CD4-positive, CD25-positive, alpha-beta regulatory T cell (primary cell): ENCODE measurements at regions not wholly inside any gene's neighbourhood (a gene's known extent, or its start where the extent isn't known, plus 50 kb on each side); places are given as distances from the start of the nearest gene placed in this dataset.
"Not testable (repeated sequence)": the region's sequence is repeated elsewhere in the genome, so short reads cannot be mapped to it uniquely, and the experiment has no call there.

Source experiments
- ATAC-seq, 2 donors: fragments of 150-1000 bp; cut with Tn5 transposase; one replicate each; pipeline ENCODE4 v1.10.0; 2021; ENCODE audit warnings: low read depth in 2 of 2, moderate number of reproducible peaks in 2 of 2, moderate library complexity in 1 of 2
- DNase-seq, 3 donors: peaks; one replicate each; pipeline versions ENCODE4 v3.0.0 to v3.0.0-alpha.2; 2012 to 2022; ENCODE audit warnings: mixed read lengths in 1 of 3
- H3K27ac ChIP-seq: one replicate; pipeline ENCODE4 v1.7.0; 2013; ENCODE audit warnings: mild to moderate bottlenecking, low read length; ENCODE audit not compliant: insufficient read depth, poor library complexity, severe bottlenecking
- H3K27me3 ChIP-seq: one replicate; pipeline ENCODE4 v1.7.0; 2013; ENCODE audit warnings: low read length; ENCODE audit not compliant: control insufficient read depth, insufficient read depth
- H3K36me3 ChIP-seq: one replicate; pipeline ENCODE4 v1.7.0; 2013; ENCODE audit warnings: mild to moderate bottlenecking, low read length, moderate library complexity; ENCODE audit not compliant: control insufficient read depth, insufficient read depth
- H3K4me1 ChIP-seq: 2 replicates; pipeline ENCODE4 v1.7.0; 2013; ENCODE audit warnings: mild to moderate bottlenecking, low read length; ENCODE audit not compliant: insufficient read depth, control insufficient read depth, poor library complexity, severe bottlenecking
- H3K4me3 ChIP-seq: one replicate; pipeline ENCODE4 v1.7.0; 2013; ENCODE audit warnings: low read depth, mild to moderate bottlenecking, low read length, moderate library complexity
- H3K9me3 ChIP-seq, 2 experiments: 1 replicate in 1 of 2; 2 replicates in 1 of 2; pipeline ENCODE4 v1.7.0; 2013; ENCODE audit warnings: low read length in 2 of 2, mild to moderate bottlenecking in 1 of 2, moderate library complexity in 1 of 2; ENCODE audit not compliant: control insufficient read depth in 2 of 2
- H3K27ac Mint-ChIP-seq, 3 donors: one replicate each; pipeline ENCODE4 v1.8.0; 2020 to 2022; ENCODE audit warnings: mild to moderate bottlenecking in 3 of 3, mixed read lengths in 3 of 3, moderate library complexity in 2 of 3
- H3K27me3 Mint-ChIP-seq: one replicate; pipeline ENCODE4 v1.8.0; 2022; ENCODE audit warnings: mild to moderate bottlenecking, mixed read lengths
- H3K36me3 Mint-ChIP-seq: one replicate; pipeline ENCODE4 v1.8.0; 2020; ENCODE audit warnings: mixed read lengths
- H3K4me1 Mint-ChIP-seq, 4 donors: one replicate each; pipeline ENCODE4 v1.8.0; 2020 to 2022; ENCODE audit warnings: mixed read lengths in 4 of 4, mild to moderate bottlenecking in 1 of 4
- H3K4me3 Mint-ChIP-seq, 4 donors: one replicate each; pipeline ENCODE4 v1.8.0; 2020 to 2022; ENCODE audit warnings: mild to moderate bottlenecking in 4 of 4, mixed read lengths in 4 of 4, moderate library complexity in 3 of 4
- H3K9me3 Mint-ChIP-seq, 7 donors: one replicate each; pipeline ENCODE4 v1.8.0; 2020 to 2022; ENCODE audit warnings: mixed read lengths in 7 of 7, mild to moderate bottlenecking in 3 of 7, moderate library complexity in 2 of 7

GRCh38 chr2:208990716-208991115 lies 433.1 kb upstream of the MAP2 start:
- Mint-ChIP-seq H3K9me3 (peaks cover 2 to 23% (median 5%) of the 10 kb centered on the region in 7 donors), H3K27me3 (no peaks in the 10 kb centered on the region), H3K27ac (no peak overlapping the region), H3K36me3 (no peaks in the 10 kb centered on the region), H3K4me3 (no peak overlapping the region), H3K4me1 (no peaks in the 10 kb centered on the region)
- no peaks in the 10 kb centered on the region for H3K4me1 ChIP-seq
- no peaks in the 10 kb centered on the region for H3K9me3 ChIP-seq
- no peak overlapping the region for H3K4me3 ChIP-seq
- no peak overlapping the region for H3K27ac ChIP-seq
- DNase-seq (no peak), ATAC-seq (no peak)
- no peaks in the 10 kb centered on the region for H3K36me3 ChIP-seq
- no peaks in the 10 kb centered on the region for H3K27me3 ChIP-seq

- no peak for ATAC-seq
- H3K27me3 ChIP-seq = no peaks in the 10 kb centered on the region
- Mint-ChIP-seq H3K4me3 (no peak overlapping the region), H3K36me3 (no peaks in the 10 kb centered on the region), H3K4me1 (no peaks in the 10 kb centered on the region), H3K27ac (no peak overlapping the region), H3K27me3 (no peaks in the 10 kb centered on the region), H3K9me3 (peaks cover 0 to 10% (median 6%) of the 10 kb centered on the region in 7 donors)
- H3K4me3 ChIP-seq = no peak overlapping the region
- no peak overlapping the region for H3K27ac ChIP-seq
- H3K36me3 ChIP-seq = no peaks in the 10 kb centered on the region
- no peaks in the 10 kb centered on the region for H3K4me1 ChIP-seq
- no peaks in the 10 kb centered on the region for H3K9me3 ChIP-seq
- no peak for DNase-seq
Measured at GRCh38 chr2:208999911-209000310, 423.9 kb upstream of the MAP2 start.

DNA sequence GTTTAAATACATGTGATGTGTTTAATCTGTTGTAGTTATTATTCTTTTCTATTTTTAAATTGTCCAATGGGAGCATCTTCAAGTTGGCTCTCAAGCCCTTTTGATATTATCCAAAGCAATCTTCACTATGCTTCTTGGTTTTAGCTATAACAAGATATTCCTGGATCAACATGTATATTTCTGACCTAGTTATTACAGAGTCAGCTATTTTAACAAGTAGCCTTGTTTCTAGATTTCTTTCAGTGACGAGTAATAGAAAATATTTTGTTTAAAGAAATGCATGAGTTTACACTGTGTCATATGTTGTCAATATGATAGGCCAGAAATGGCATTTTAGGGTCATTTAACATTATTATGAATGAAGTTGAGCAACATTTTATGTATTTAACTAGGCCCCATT lies 421.8 kb upstream of the MAP2 start:
- Histone ChIP-seq H3K27ac (no peak overlapping the region), H3K27me3 (no peaks in the 10 kb centered on the region), H3K4me1 (no peaks in the 10 kb centered on the region), H3K36me3 (no peaks in the 10 kb centered on the region), H3K4me3 (no peak overlapping the region), H3K9me3 (peaks cover 0 to 2% of the 10 kb centered on the region in 2 experiments)
- ATAC-seq (no peak), DNase-seq (no peak)
- Mint-ChIP-seq H3K9me3 (peaks cover 0 to 17% (median 7%) of the 10 kb centered on the region in 7 donors), H3K36me3 (no peaks in the 10 kb centered on the region), H3K27ac (no peak overlapping the region), H3K27me3 (no peaks in the 10 kb centered on the region), H3K4me1 (peaks cover 0 to 4% (median 0%) of the 10 kb centered on the region in 4 donors), H3K4me3 (no peak overlapping the region)

- Mint-ChIP-seq H3K9me3 (peaks cover 0 to 20% (median 4%) of the 10 kb centered on the region in 7 donors), H3K27me3 (no peaks in the 10 kb centered on the region), H3K36me3 (no peaks in the 10 kb centered on the region), H3K4me3 (no peak overlapping the region), H3K4me1 (peaks cover 0 to 4% (median 0%) of the 10 kb centered on the region in 4 donors), H3K27ac (no peak overlapping the region)
- H3K4me1 ChIP-seq = no peaks in the 10 kb centered on the region
- no peak for ATAC-seq
- H3K4me3 ChIP-seq = no peak overlapping the region
- DNase-seq = no peak
- H3K36me3 ChIP-seq = no peaks in the 10 kb centered on the region
- H3K27ac ChIP-seq = no peak overlapping the region
- no peaks in the 10 kb centered on the region for H3K27me3 ChIP-seq
- peaks cover 0 to 2% of the 10 kb centered on the region in 2 experiments for H3K9me3 ChIP-seq
Measured at GRCh38 chr2:209005371-209005770, 418.5 kb upstream of the MAP2 start.

DNA sequence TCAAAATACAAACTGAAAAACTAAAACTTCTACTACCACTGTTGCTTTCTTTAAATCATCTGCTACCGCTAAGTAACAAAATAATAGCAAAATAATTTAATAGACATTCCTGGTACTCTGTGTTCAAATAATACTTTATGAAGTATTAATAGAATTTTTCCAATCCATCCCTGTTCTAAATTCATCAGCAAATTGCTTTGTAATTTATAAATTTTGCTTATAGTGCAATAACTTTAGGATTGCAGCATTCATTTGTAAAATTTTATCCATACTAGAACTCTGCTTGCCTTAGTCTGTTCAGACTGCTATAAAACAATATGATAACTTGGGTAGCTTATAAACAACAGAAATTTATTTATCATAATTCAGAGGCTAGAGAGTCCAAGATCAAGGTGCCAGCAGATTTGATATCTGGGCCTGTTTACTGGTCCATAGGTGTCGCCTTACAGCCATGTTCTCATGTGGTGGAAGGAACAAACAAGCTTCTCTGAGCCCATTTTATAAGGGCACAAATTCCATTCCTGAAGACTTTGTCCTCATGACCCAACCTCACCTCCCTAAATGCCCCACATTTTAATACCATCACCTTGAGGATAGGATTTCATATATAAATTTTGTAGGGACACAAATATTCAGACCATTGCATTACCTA lies 415.1 kb upstream of the MAP2 start:
- H3K9me3 Mint-ChIP-seq = peaks cover 0 to 26% (median 7%) of the 10 kb centered on the region in 7 donors
- H3K27ac Mint-ChIP-seq = no peak overlapping the region
- Histone ChIP-seq H3K4me3 (no peak overlapping the region), H3K9me3 (peaks cover 0 to 2% of the 10 kb centered on the region in 2 experiments), H3K36me3 (no peaks in the 10 kb centered on the region), H3K27me3 (no peaks in the 10 kb centered on the region), H3K4me1 (no peaks in the 10 kb centered on the region), H3K27ac (no peak overlapping the region)
- no peaks in the 10 kb centered on the region for H3K36me3 Mint-ChIP-seq
- H3K4me3 Mint-ChIP-seq = no peak overlapping the region
- DNase-seq (no peak), ATAC-seq (no peak)
- peaks cover 0 to 4% (median 0%) of the 10 kb centered on the region in 4 donors for H3K4me1 Mint-ChIP-seq
- no peaks in the 10 kb centered on the region for H3K27me3 Mint-ChIP-seq

GRCh38 chr2:209018633-209019032 lies 405.2 kb upstream of the MAP2 start:
- not testable (repeated sequence) for H3K27me3 ChIP-seq, H3K4me1 ChIP-seq, H3K36me3 ChIP-seq, H3K4me3 Mint-ChIP-seq, H3K9me3 ChIP-seq, H3K27me3 Mint-ChIP-seq, ATAC-seq, H3K4me1 Mint-ChIP-seq, H3K27ac Mint-ChIP-seq, H3K36me3 Mint-ChIP-seq, H3K27ac ChIP-seq, DNase-seq, H3K4me3 ChIP-seq
- peaks cover 2 to 15% (median 9%) of the 10 kb centered on the region in 7 donors for H3K9me3 Mint-ChIP-seq

DNA sequence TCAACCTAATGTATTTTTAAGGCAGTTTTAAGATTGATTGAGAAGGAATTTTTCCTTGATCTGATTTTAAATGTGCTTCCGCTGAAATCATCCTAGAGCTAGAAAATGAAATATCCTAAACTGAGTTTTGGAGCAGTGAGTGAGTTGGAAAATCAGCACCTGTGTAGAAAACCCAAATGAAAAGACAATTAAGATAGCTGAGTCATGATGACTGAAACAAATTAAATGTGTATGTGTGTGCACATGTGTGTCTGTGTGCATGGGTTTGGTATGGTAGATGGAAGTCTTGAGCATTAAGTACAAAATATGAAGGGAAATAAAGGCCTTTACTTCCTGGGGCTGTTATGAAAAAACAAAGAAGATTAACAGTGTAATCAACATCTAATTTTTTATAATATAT lies 394.6 kb upstream of the MAP2 start:
- H3K27ac ChIP-seq = no peak overlapping the region
- H3K4me1 ChIP-seq = no peaks in the 10 kb centered on the region
- no peak for ATAC-seq
- H3K27ac Mint-ChIP-seq = no peak overlapping the region
- H3K4me3 ChIP-seq = no peak overlapping the region
- no peaks in the 10 kb centered on the region for H3K36me3 Mint-ChIP-seq
- H3K27me3 Mint-ChIP-seq = no peaks in the 10 kb centered on the region
- no peaks in the 10 kb centered on the region for H3K4me1 Mint-ChIP-seq
- H3K9me3 ChIP-seq = no peaks in the 10 kb centered on the region
- no peak overlapping the region for H3K4me3 Mint-ChIP-seq
- H3K9me3 Mint-ChIP-seq = peaks cover 0 to 11% (median 8%) of the 10 kb centered on the region in 7 donors
- H3K27me3 ChIP-seq = no peaks in the 10 kb centered on the region
- DNase-seq = no peak
- H3K36me3 ChIP-seq = no peaks in the 10 kb centered on the region

DNA sequence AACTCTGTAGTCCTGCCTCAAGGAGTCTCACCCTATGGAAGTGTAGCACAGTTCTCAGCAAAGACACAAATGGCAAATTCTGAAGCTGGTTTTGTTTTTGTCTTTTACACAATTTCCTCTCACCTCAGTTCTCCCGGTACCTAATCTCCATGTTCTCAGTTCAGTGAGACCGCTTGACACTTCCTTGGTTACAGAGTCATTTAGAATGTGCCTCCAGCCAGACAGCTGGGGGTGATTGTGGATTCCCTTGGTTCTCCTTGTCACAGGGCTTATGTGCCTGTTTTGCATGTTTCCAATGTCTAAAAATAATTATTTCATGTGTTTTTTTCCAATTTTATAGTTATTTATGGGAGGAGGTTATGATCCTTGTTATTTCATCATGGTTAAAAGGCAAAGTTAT lies 379.5 kb upstream of the MAP2 start:
- no peak overlapping the region for H3K4me3 ChIP-seq
- H3K27me3 Mint-ChIP-seq = no peaks in the 10 kb centered on the region
- ATAC-seq (no peak), DNase-seq (no peak)
- H3K9me3 Mint-ChIP-seq = peaks cover 0 to 9% (median 0%) of the 10 kb centered on the region in 7 donors
- no peaks in the 10 kb centered on the region for H3K4me1 ChIP-seq
- H3K27ac Mint-ChIP-seq = no peak overlapping the region
- H3K36me3 Mint-ChIP-seq = no peaks in the 10 kb centered on the region
- no peak overlapping the region for H3K4me3 Mint-ChIP-seq
- no peaks in the 10 kb centered on the region for H3K36me3 ChIP-seq
- H3K27me3 ChIP-seq = no peaks in the 10 kb centered on the region
- no peaks in the 10 kb centered on the region for H3K9me3 ChIP-seq
- H3K27ac ChIP-seq = no peak overlapping the region
- H3K4me1 Mint-ChIP-seq = no peaks in the 10 kb centered on the region
